SU-DHL-6 (cell line): ENCODE measurements at regions not wholly inside any gene's neighbourhood (a gene's known extent, or its start where the extent isn't known, plus 50 kb on each side); places are given as distances from the start of the nearest gene placed in this dataset.
"Not testable (repeated sequence)": the region's sequence is repeated elsewhere in the genome, so short reads cannot be mapped to it uniquely, and the experiment has no call there.

Experiments used
- H2AFZ ChIP-seq: fragments of 200-600 bp; sonication (generic); 2 replicates; pipeline ENCODE4 v1.6.1; 2014; ENCODE audit warnings: low read depth, mild to moderate bottlenecking, moderate library complexity, mixed read lengths, antibody characterized with exemption, low read length; ENCODE audit not compliant: severe bottlenecking
- H3F3A ChIP-seq: fragments of 200-600 bp; shearing (Covaris generic); 2 replicates; pipeline ENCODE4 v1.6.0; 2016; ENCODE audit warnings: antibody characterized with exemption, mild to moderate bottlenecking; ENCODE audit not compliant: insufficient read depth
- H3K27ac ChIP-seq: fragments of 200-600 bp; sonication (generic); 2 replicates; pipeline ENCODE4 v1.5.1; 2016; ENCODE audit warnings: low read depth, mild to moderate bottlenecking, low read length, moderate library complexity, mixed read lengths
- H3K27me3 ChIP-seq: fragments of 200-600 bp; sonication (generic), shearing (Covaris generic); 2 replicates; pipeline ENCODE4 v1.6.0; 2014; ENCODE audit warnings: mild to moderate bottlenecking, low read length
- H3K36me3 ChIP-seq: fragments of 200-600 bp; sonication (generic); 2 replicates; pipeline ENCODE4 v1.6.1; 2014; ENCODE audit warnings: mild to moderate bottlenecking, low read length, mixed read lengths
- H3K4me2 ChIP-seq: fragments of 300-600, 200-600 bp; shearing (Covaris generic), sonication (generic); 2 replicates; pipeline ENCODE4 v1.6.0; 2014; ENCODE audit warnings: low read length, low read depth, mild to moderate bottlenecking; ENCODE audit not compliant: poor library complexity, severe bottlenecking
- H3K4me3 ChIP-seq: fragments of 200-600 bp; sonication (generic); 2 replicates; pipeline ENCODE4 v1.5.1; 2014; ENCODE audit warnings: antibody characterized with exemption, low read length, mild to moderate bottlenecking, mixed read lengths; ENCODE audit not compliant: insufficient read depth, poor library complexity, severe bottlenecking
- H3K79me2 ChIP-seq: fragments of 200-600 bp; sonication (generic); 2 replicates; pipeline ENCODE4 v1.6.1; 2014; ENCODE audit warnings: mild to moderate bottlenecking, low read length, moderate library complexity; ENCODE audit not compliant: insufficient read depth
- H3K9ac ChIP-seq: fragments of 200-600 bp; sonication (generic); 2 replicates; pipeline ENCODE4 v1.7.0; 2014; ENCODE audit warnings: mild to moderate bottlenecking, low read length
- H3K9me2 ChIP-seq: fragments of 200-600 bp; sonication (generic); replicated peaks from 2 replicates; pipeline ENCODE4 v1.6.1; 2014; ENCODE audit warnings: low read length; ENCODE audit not compliant: insufficient read depth
- H3K9me3 ChIP-seq: fragments of 200-600 bp; sonication (generic); 2 replicates; pipeline ENCODE4 v1.6.1; 2014; ENCODE audit warnings: low read length, mixed read lengths; ENCODE audit not compliant: insufficient read depth
- H4K20me1 ChIP-seq: fragments of 200-600 bp; sonication (generic); 2 replicates; pipeline ENCODE4 v1.6.1; 2014; ENCODE audit warnings: low read depth, mild to moderate bottlenecking, antibody characterized with exemption, low read length, moderate library complexity, mixed read lengths
- EZH2phosphoT487 ChIP-seq: fragments of 200-600 bp; sonication (generic), shearing (Covaris generic); conservative IDR thresholded peaks from 2 replicates; pipeline ENCODE4 v1.6.1; 2018; ENCODE audit warnings: mild to moderate bottlenecking, antibody characterized with exemption, low read length, moderate library complexity, mixed read lengths
- TF ChIP-seq, protein P1 (sequence below): fragments of 200-600 bp; sonication (generic); IDR thresholded peaks from one replicate; pipeline ENCODE4 v1.5.1; 2017; ENCODE audit warnings: antibody characterized with exemption, mild to moderate bottlenecking, low read length, moderate library complexity; ENCODE audit not compliant: insufficient read depth, poor library complexity, severe bottlenecking

DNA sequence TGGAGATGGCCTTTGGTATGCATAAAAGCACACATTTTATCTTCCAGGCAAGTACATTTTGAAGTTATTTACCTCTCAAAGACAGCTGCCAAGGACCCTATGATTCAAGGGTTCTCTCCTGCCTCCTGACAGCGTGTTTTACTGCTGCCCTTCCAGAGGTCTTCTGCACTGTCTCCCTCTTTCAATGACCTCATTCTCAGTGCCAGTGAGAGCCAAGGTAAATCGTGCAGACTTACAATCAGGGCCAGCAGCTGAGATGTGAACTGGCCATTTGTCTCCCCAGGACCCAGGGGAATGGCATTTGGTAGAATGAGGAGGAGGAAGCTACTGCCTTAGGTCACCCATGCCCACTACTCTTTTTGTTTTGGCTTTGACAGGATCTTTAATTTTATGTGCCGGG, 84.2 kb upstream of the FGGY start:
- H3K27me3 ChIP-seq, result no peaks in the 10 kb centered on the region
- H3F3A ChIP-seq, result no peaks in the 10 kb centered on the region
- no peak overlapping the region for H3K4me2 ChIP-seq
- H3K79me2 ChIP-seq, result no peaks in the 10 kb centered on the region
- no peaks in the 10 kb centered on the region for H3K9me2 ChIP-seq
- H3K9ac ChIP-seq, result no peak overlapping the region
- no peaks in the 10 kb centered on the region for H4K20me1 ChIP-seq
- no peaks in the 10 kb centered on the region for H3K9me3 ChIP-seq
- H3K4me3 ChIP-seq, result no peak overlapping the region
- no peak for TF ChIP-seq EZH2phosphoT487
- TF ChIP-seq, protein P1, sequence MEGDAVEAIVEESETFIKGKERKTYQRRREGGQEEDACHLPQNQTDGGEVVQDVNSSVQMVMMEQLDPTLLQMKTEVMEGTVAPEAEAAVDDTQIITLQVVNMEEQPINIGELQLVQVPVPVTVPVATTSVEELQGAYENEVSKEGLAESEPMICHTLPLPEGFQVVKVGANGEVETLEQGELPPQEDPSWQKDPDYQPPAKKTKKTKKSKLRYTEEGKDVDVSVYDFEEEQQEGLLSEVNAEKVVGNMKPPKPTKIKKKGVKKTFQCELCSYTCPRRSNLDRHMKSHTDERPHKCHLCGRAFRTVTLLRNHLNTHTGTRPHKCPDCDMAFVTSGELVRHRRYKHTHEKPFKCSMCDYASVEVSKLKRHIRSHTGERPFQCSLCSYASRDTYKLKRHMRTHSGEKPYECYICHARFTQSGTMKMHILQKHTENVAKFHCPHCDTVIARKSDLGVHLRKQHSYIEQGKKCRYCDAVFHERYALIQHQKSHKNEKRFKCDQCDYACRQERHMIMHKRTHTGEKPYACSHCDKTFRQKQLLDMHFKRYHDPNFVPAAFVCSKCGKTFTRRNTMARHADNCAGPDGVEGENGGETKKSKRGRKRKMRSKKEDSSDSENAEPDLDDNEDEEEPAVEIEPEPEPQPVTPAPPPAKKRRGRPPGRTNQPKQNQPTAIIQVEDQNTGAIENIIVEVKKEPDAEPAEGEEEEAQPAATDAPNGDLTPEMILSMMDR, result no peak
- H2AFZ ChIP-seq, result no peak overlapping the region
- H3K27ac ChIP-seq, result no peak overlapping the region
- H3K36me3 ChIP-seq, result no peaks in the 10 kb centered on the region

DNA sequence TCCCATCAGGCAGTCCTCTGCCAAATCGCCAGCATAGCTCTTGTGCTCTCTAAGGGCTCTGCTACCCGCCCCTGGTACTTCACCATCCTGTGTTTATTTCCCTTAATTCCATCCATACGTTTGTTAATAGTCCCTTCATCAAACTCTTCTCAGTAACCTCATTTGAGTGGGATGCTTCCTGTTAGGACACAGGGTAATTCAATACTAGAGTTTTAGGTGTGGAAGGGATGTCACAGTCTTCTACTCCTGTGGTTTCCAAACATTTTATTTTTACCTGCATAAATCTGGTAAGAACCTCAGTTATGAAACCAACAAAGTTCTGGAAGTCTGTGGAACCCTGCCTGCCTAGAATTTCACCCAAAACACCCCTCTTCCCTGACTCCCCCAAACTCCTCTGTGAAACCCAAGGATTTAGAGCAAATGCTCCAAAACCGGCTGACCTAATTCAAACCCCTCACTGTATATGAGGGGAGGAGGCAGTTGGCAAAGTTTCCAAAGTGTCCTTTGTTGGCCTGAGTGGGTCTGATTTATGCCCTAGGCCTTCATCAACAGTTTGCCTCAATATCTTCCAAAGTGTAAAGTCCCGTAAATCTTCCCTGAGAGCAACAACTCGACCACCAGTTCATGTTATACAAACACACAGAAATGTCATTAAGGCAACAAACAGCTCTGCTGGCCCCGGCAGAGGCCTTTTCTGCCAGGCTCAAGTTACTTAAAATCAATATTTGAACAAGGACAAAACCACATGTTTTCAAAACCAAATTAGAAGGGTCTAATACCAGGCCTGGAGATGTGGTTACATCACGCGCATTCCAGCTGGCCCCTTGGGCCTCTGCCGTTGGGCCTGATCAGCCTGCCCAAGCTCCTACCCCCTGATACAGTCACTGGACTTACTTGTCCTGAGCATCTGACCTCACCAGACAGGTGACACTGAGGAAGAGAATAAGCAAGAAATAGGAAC, 82.4 kb upstream of the FGGY start:
- Histone ChIP-seq H3K27ac (no peak overlapping the region), H3K4me2 (no peak overlapping the region), H3K9me2 (no peaks in the 10 kb centered on the region), H3F3A (no peaks in the 10 kb centered on the region), H3K9me3 (no peaks in the 10 kb centered on the region), H3K4me3 (no peak overlapping the region), H3K79me2 (no peaks in the 10 kb centered on the region), H2AFZ (no peak overlapping the region), H3K36me3 (no peaks in the 10 kb centered on the region), H3K27me3 (no peaks in the 10 kb centered on the region), H3K9ac (no peak overlapping the region), H4K20me1 (no peaks in the 10 kb centered on the region)
- TF ChIP-seq, protein P1, result no peak
- no peak for TF ChIP-seq EZH2phosphoT487

DNA sequence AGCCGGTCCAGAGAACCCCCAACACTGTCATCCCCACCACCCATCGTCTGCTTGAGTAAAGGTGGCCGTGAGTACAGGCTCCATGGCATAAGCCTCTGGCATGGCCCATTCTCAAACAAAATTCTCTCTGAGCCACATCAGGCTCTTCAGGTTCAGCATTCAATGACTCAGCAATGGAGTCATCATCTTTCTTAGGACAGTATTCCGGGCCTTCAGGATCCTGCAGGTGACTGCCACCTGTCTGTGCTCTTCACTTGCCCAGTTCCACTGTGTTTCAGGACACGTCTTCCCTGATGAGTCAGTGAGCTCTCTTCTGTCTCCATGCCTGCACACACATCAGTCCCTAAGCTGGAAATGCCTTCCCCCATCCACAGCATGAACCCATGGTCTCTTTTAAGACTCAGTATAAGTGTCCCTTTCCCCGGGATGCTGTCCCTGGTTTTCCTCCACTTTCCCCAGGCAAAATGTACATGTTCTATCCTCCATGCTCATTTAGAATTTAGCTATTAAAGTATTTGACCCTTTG, 81.1 kb upstream of the FGGY start:
- Histone ChIP-seq H3K27ac (no peak overlapping the region), H3K36me3 (no peaks in the 10 kb centered on the region), H3K79me2 (no peaks in the 10 kb centered on the region), H3K27me3 (no peaks in the 10 kb centered on the region), H3F3A (no peaks in the 10 kb centered on the region), H3K9ac (no peak overlapping the region), H3K9me2 (no peaks in the 10 kb centered on the region), H3K4me3 (no peak overlapping the region), H4K20me1 (no peaks in the 10 kb centered on the region), H3K4me2 (no peak overlapping the region), H3K9me3 (no peaks in the 10 kb centered on the region), H2AFZ (no peak overlapping the region)
- no peak for TF ChIP-seq EZH2phosphoT487
- TF ChIP-seq, protein P1, result no peak

DNA sequence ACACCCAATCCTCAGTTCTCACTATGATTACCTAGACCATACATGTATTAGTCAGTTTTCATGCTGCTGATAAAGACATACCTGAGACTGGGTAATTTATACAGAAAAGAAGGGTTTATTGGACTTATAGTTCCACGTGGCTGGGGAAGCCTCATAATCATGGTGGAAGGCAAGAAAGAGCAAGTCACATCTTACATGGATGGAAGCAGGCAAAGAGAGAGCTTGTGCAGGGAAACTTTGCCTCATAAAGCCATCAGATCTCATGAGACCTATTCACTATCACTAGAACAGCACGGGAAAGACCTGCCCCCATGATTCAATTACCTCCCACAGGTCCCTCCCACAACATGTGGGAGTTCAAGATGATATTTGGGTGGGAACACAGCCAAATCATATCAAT, 79.5 kb upstream of the FGGY start:
- not testable (repeated sequence) for H3K4me2 ChIP-seq, H3K79me2 ChIP-seq, H3F3A ChIP-seq, H3K9me2 ChIP-seq, H2AFZ ChIP-seq, H3K27me3 ChIP-seq, H3K9me3 ChIP-seq, H3K36me3 ChIP-seq, H3K9ac ChIP-seq, H3K27ac ChIP-seq, H3K4me3 ChIP-seq, H4K20me1 ChIP-seq
